A549 (cell line): ENCODE measurements at regions not wholly inside any gene's neighbourhood (a gene's known extent, or its start where the extent isn't known, plus 50 kb on each side); places are given as distances from the start of the nearest gene placed in this dataset.

Experiments
- ATAC-seq, 2 experiments: fragments of 200-7000 bp in 1 of 2; fragments of >200 bp in 1 of 2; cut with Nextera tagmentation in 1 of 2; cut with Tn5 transposase in 1 of 2; 3 replicates each; pipeline versions ENCODE4 v1.8.0 to v1.9.1; 2018 to 2020; ENCODE audit warnings: mild to moderate bottlenecking in 1 of 2, moderate library complexity in 1 of 2
- CTCF ChIA-PET: fragments of 300-600 bp; sonication (Branson Sonifier 250); formaldehyde crosslinking; extraction: SDS; loops from one replicate; lab custom pipeline; 2021; ENCODE audit warnings: antibody characterized with exemption, inconsistent platforms; lab: Yijun Ruan, JAX
- POLR2A ChIA-PET: fragments of 350-600 bp; formaldehyde crosslinking; extraction: SDS; loops from one replicate; lab custom pipeline; 2021; ENCODE audit warnings: antibody characterized with exemption, inconsistent platforms; lab: Yijun Ruan, JAX
- DNase-seq, 2 experiments: peaks; one replicate each; pipeline versions ENCODE4 v3.0.0 to v3.0.0-alpha.2; 2011 to 2016; ENCODE audit warnings: low read depth in 1 of 2, low spot score in 1 of 2
- FAIRE-seq: peaks from 2 replicates; lab custom pipeline; 2011; peaks lifted over from hg19 to GRCh38; lab: Jason Lieb, UNC
- H3K27ac ChIP-seq, 2 experiments: fragments of >200 bp; sonication (Bioruptor Twin); formaldehyde crosslinking; 3 replicates each; pipeline ENCODE4 v1.5.1; 2016 to 2017
- H3K4me1 ChIP-seq: fragments of >200 bp; sonication (Bioruptor Twin); formaldehyde crosslinking; 3 replicates; pipeline ENCODE4 v1.6.1; 2016
- H3K4me2 ChIP-seq: fragments of >200 bp; sonication (Bioruptor Twin); formaldehyde crosslinking; 3 replicates; pipeline ENCODE4 v1.6.1; 2016
- H3K4me3 ChIP-seq: fragments of >200 bp; sonication (Bioruptor Twin); formaldehyde crosslinking; 3 replicates; pipeline ENCODE4 v1.5.1; 2016
- H3K9me3 ChIP-seq: fragments of >200 bp; sonication (Bioruptor Twin); formaldehyde crosslinking; 3 replicates; pipeline ENCODE4 v1.6.1; 2016
- BHLHE40 ChIP-seq: IDR thresholded peaks from 2 replicates; pipeline ENCODE4 v1.6.1; 2012; ENCODE audit warnings: low read depth, low read length, inconsistent platforms
- CEBPB ChIP-seq, 2 experiments: fragments of >200 bp in 1 of 2; sonication (Bioruptor Twin) in 1 of 2; formaldehyde crosslinking in 1 of 2; IDR thresholded peaks; 2 replicates each; pipeline ENCODE4 v1.6.1; 2012 to 2016
- CTCF ChIP-seq: fragments of >200 bp; sonication (Bioruptor Twin); formaldehyde crosslinking; IDR thresholded peaks from 3 replicates; pipeline ENCODE4 v1.5.1; 2016
- E2F6 ChIP-seq: IDR thresholded peaks from 2 replicates; pipeline ENCODE4 v1.6.1; 2012; ENCODE audit warnings: low read depth, borderline replicate concordance
- EHF ChIP-seq: fragments of 250-450 bp; sonication (Bioruptor Pico); IDR thresholded peaks from 2 replicates; pipeline ENCODE4 v1.5.0; 2020; ENCODE audit warnings: mild to moderate bottlenecking
- EP300 ChIP-seq, 2 experiments: fragments of >200 bp; sonication (Bioruptor Twin); formaldehyde crosslinking; IDR thresholded peaks; 2 replicates in 1 of 2; 3 replicates in 1 of 2; pipeline ENCODE4 v1.6.1; 2016 to 2017
- FOXS1 ChIP-seq: fragments of 250-450 bp; sonication (Bioruptor Pico); IDR thresholded peaks from 2 replicates; pipeline ENCODE4 v1.5.0; 2020; ENCODE audit warnings: mild to moderate bottlenecking, moderate library complexity
- HES2 ChIP-seq: fragments of >200 bp; sonication (Bioruptor Twin); formaldehyde crosslinking; IDR thresholded peaks from 2 replicates; pipeline ENCODE4 v1.6.1; 2016
- HEYL ChIP-seq: fragments of 250-450 bp; sonication (Bioruptor Pico); IDR thresholded peaks from 2 replicates; pipeline ENCODE4 v1.8.0; 2021; ENCODE audit warnings: mild to moderate bottlenecking, moderate library complexity
- HOXB13 ChIP-seq: fragments of 250-450 bp; sonication (Bioruptor Pico); IDR thresholded peaks from 2 replicates; pipeline ENCODE4 v1.5.0; 2020; ENCODE audit warnings: low read depth, mild to moderate bottlenecking, moderate library complexity
- MAFK ChIP-seq: fragments of 450-650 bp; IDR thresholded peaks from 2 replicates; pipeline ENCODE4 v1.6.1; 2014; ENCODE audit not compliant: partially characterized antibody
- MAX ChIP-seq: IDR thresholded peaks from 2 replicates; pipeline ENCODE4 v1.6.1; 2012
- MYC ChIP-seq: IDR thresholded peaks from 2 replicates; pipeline ENCODE4 v1.6.1; 2012; ENCODE audit warnings: mild to moderate bottlenecking, inconsistent platforms, low read length, improper control_type of control experiment, borderline replicate concordance
- POLR2AphosphoS2 ChIP-seq: conservative IDR thresholded peaks from 2 replicates; pipeline ENCODE4 v1.6.1; 2012; ENCODE audit warnings: low read length, improper control_type of control experiment, inconsistent platforms
- RAD21 ChIP-seq, 2 experiments: fragments of >200 bp in 1 of 2; sonication (Bioruptor Twin) in 1 of 2; formaldehyde crosslinking in 1 of 2; IDR thresholded peaks in 1 of 2; conservative IDR thresholded peaks in 1 of 2; 2 replicates in 1 of 2; 3 replicates in 1 of 2; pipeline ENCODE4 v1.6.1; 2012 to 2018; ENCODE audit warnings: inconsistent platforms in 1 of 2
- RFX5 ChIP-seq: fragments of 450-650 bp; IDR thresholded peaks from 2 replicates; pipeline ENCODE4 v1.7.1; 2014; ENCODE audit warnings: antibody characterized with exemption, mild to moderate bottlenecking, moderate library complexity
- SMC3 ChIP-seq: fragments of >200 bp; sonication (Bioruptor Twin); formaldehyde crosslinking; IDR thresholded peaks from 3 replicates; pipeline ENCODE4 v1.6.1; 2018; ENCODE audit warnings: inconsistent platforms
- SREBF2 ChIP-seq: fragments of 450-650 bp; IDR thresholded peaks from 2 replicates; pipeline ENCODE4 v1.6.1; 2014; ENCODE audit warnings: mild to moderate bottlenecking, moderate library complexity
- TFCP2L1 ChIP-seq: fragments of 250-450 bp; sonication (Bioruptor Pico); IDR thresholded peaks from 2 replicates; pipeline ENCODE4 v1.5.0; 2021; ENCODE audit warnings: mild to moderate bottlenecking
- TP53 ChIP-seq: fragments of 250-450 bp; sonication (Bioruptor Pico); IDR thresholded peaks from 2 replicates; pipeline ENCODE4 v1.5.0; 2021; ENCODE audit warnings: mild to moderate bottlenecking, moderate library complexity
- USF2 ChIP-seq: fragments of 450-650 bp; IDR thresholded peaks from 2 replicates; pipeline ENCODE4 v1.6.1; 2014; ENCODE audit warnings: antibody characterized with exemption
- WGBS: methylation state at CpG from one replicate; pipeline ENCODE4 v1.1.6; 2017; ENCODE audit errors: missing lambda C conversion rate; 5-methylcytosine and 5-hydroxymethylcytosine counted together

- TF ChIP-seq USF2, result no peak
- no peak for TF ChIP-seq HEYL (CRISPR knock-in tag)
- TF ChIP-seq SMC3, result no peak
- TF ChIP-seq SREBF2, result no peak
- TF ChIP-seq FOXS1 (CRISPR knock-in tag), result no peak
These were observed 98.2 kb upstream of the STK39 start (continued) for GRCh38 chr2:168345601-168346000.

GRCh38 chr2:168346725-168347477 lies 99.5 kb upstream of the STK39 start:
- peak; percentile 53 to 66 for DNase-seq
- POLR2A ChIA-PET, result no interaction called here
- H3K4me3 ChIP-seq, result peak overlapping the region; percentile 42
- peak overlapping the region; percentile 63 for H3K4me2 ChIP-seq
- H3K4me1 ChIP-seq, result no peaks in the 10 kb centered on the region
- peak overlapping the region; percentile 50 to 76 for H3K27ac ChIP-seq
- FAIRE-seq, result no peak
- H3K9me3 ChIP-seq, result no peaks in the 10 kb centered on the region
- WGBS, result 20% methylated on average over 13 of the region's 13 CpGs
- peak; percentile 86 to 94 for TF ChIP-seq RAD21 (conservative IDR thresholded peaks at IDR 0.05 in 1 of 2, IDR thresholded peaks at IDR 0.05 in 1 of 2)
- TF ChIP-seq HES2, result no peak
- TF ChIP-seq CTCF, result peak; percentile 88
- peak; percentile 92 for TF ChIP-seq SMC3
- ATAC-seq, result peak; percentile 86 to 91
- CTCF ChIA-PET, result interaction anchor here (0.6 to 5.5 kb wide), 47 partner anchors 9 to 886 kb away, joined by 3 to 47 read pairs (median 4); no protein-coding TSS in a partner anchor

- DNase-seq (peak; percentile 26 to 49), ATAC-seq (peak; percentile 79 to 93)
- H3K4me2 ChIP-seq, result no peak overlapping the region
- ChIA-PET POLR2A (no interaction called here), CTCF (interaction anchor here (0.7 to 5.5 kb wide), 11 partner anchors 9 to 1809 kb away, joined by 3 to 47 read pairs (median 5); no protein-coding TSS in a partner anchor)
- H3K4me1 ChIP-seq, result no peaks in the 10 kb centered on the region
- WGBS, result 64% methylated on average over 2 of the region's 2 CpGs
- H3K4me3 ChIP-seq, result no peak overlapping the region
- peaks cover 3% of the 10 kb centered on the region; the same call in 1 of the 3 replicates for H3K9me3 ChIP-seq
- H3K27ac ChIP-seq, result no peak overlapping the region
- no peak for TF ChIP-seq EP300 (IDR thresholded peaks at IDR 0.05)
- no peak for TF ChIP-seq RFX5
- TF ChIP-seq BHLHE40, result no peak
- TF ChIP-seq POLR2AphosphoS2, result no peak
- 0 out of 3 replicates have a peak, but pooled peaks have one; percentile 9 for TF ChIP-seq CTCF
- TF ChIP-seq RAD21 (conservative IDR thresholded peaks at IDR 0.05 in 1 of 2, IDR thresholded peaks at IDR 0.05 in 1 of 2), result peak in 1 of 2 experiments; percentile 33; a peak in 2 of 5 replicates
- TF ChIP-seq TP53 (CRISPR knock-in tag), result no peak
- TF ChIP-seq, all 56 proteins: peak for 2
- FAIRE-seq, result no peak
These were observed 100.7 kb upstream of the STK39 start for GRCh38 chr2:168348076-168348475.

- 87% methylated on average over 2 of the region's 2 CpGs for WGBS
- Histone ChIP-seq H3K27ac (no peak overlapping the region), H3K4me2 (no peak overlapping the region), H3K4me3 (no peak overlapping the region), H3K4me1 (no peaks in the 10 kb centered on the region), H3K9me3 (peaks cover 9% of the 10 kb centered on the region; the same call in 1 of the 3 replicates)
- DNase-seq, result no peak
- POLR2A ChIA-PET, result no interaction called here
- no peak for FAIRE-seq
- ATAC-seq, result no peak
- CTCF ChIA-PET, result interaction anchor here (0.7 kb wide), 1 partner anchor 423 kb away, joined by 3 read pairs; no protein-coding TSS in a partner anchor
- no peak for TF ChIP-seq CEBPB (IDR thresholded peaks at IDR 0.05)
- no peak for TF ChIP-seq SMC3
- TF ChIP-seq MAFK, result no peak
- no peak for TF ChIP-seq HOXB13
- no peak for TF ChIP-seq RAD21 (conservative IDR thresholded peaks at IDR 0.05 in 1 of 2, IDR thresholded peaks at IDR 0.05 in 1 of 2)
- no peak for TF ChIP-seq HES2
- TF ChIP-seq TFCP2L1, result no peak
- no peak for TF ChIP-seq EHF (CRISPR knock-in tag)
- TF ChIP-seq E2F6, result no peak
- TF ChIP-seq MYC, result no peak
- no peak for TF ChIP-seq MAX
These were observed 103.0 kb upstream of the STK39 start for GRCh38 chr2:168350380-168350779.
